GM19324 (cell line): ENCODE measurements at regions not wholly inside any gene's neighbourhood (a gene's known extent, or its start where the extent isn't known, plus 50 kb on each side); places are given as distances from the start of the nearest gene placed in this dataset.
"Not testable (repeated sequence)": the region's sequence is repeated elsewhere in the genome, so short reads cannot be mapped to it uniquely, and the experiment has no call there.

Source experiments
- ATAC-seq: cut with Tn5 transposase; IDR thresholded peaks from one replicate; pipeline ENCODE4 v1.9.1; 2021; ENCODE audit warnings: mild to moderate bottlenecking, moderate library complexity; ENCODE audit not compliant: unreplicated experiment, low FRiP score

- no peak for ATAC-seq
Measured at GRCh38 chr20:6362245-6362644, 239.4 kb upstream of the FERMT1 start.

- ATAC-seq = no peak
Measured at GRCh38 chr20:6360766-6361165, 237.9 kb upstream of the FERMT1 start.

- no peak for ATAC-seq
Measured at GRCh38 chr20:6355754-6356451, 233.1 kb upstream of the FERMT1 start.

- no peak for ATAC-seq
Measured at GRCh38 chr20:6348908-6349307, 226.1 kb upstream of the FERMT1 start.

GRCh38 chr20:6347916-6348315 is 225.1 kb upstream of the FERMT1 start:
- ATAC-seq = no peak

GRCh38 chr20:6341491-6341890 is 218.7 kb upstream of the FERMT1 start:
- ATAC-seq = no peak

GRCh38 chr20:6339176-6339575 is 216.3 kb upstream of the FERMT1 start:
- ATAC-seq = no peak

GRCh38 chr20:6333110-6333509 is 210.3 kb upstream of the FERMT1 start:
- ATAC-seq = no peak

GRCh38 chr20:6321235-6321634 is 198.4 kb upstream of the FERMT1 start:
- ATAC-seq = not testable (repeated sequence)

GRCh38 chr20:6311841-6312655 is 189.2 kb upstream of the FERMT1 start:
- ATAC-seq = no peak

GRCh38 chr20:6311097-6311496 is 188.3 kb upstream of the FERMT1 start:
- no peak for ATAC-seq

- no peak for ATAC-seq
Measured at GRCh38 chr20:6305536-6305935, 182.7 kb upstream of the FERMT1 start.

GRCh38 chr20:6302041-6302440 is 179.2 kb upstream of the FERMT1 start:
- no peak for ATAC-seq

- no peak for ATAC-seq
Measured at GRCh38 chr20:6299456-6299855, 176.6 kb upstream of the FERMT1 start.

GRCh38 chr20:6298049-6298448 is 175.2 kb upstream of the FERMT1 start:
- no peak for ATAC-seq

GRCh38 chr20:6295867-6296256 is 173.0 kb upstream of the FERMT1 start:
- ATAC-seq = no peak

- no peak for ATAC-seq
Measured at GRCh38 chr20:6295127-6295866, 172.5 kb upstream of the FERMT1 start.

GRCh38 chr20:6287471-6287870 is 164.6 kb upstream of the FERMT1 start:
- ATAC-seq = no peak

- ATAC-seq = no peak
Measured at GRCh38 chr20:6282642-6283041, 159.8 kb upstream of the FERMT1 start.

- ATAC-seq = no peak
Measured at GRCh38 chr20:6277661-6278240, 154.9 kb upstream of the FERMT1 start.

GRCh38 chr20:6270404-6270803 is 147.6 kb upstream of the FERMT1 start:
- ATAC-seq = not testable (repeated sequence)
